Testis (tissue), 2 donors: ENCODE measurements at regions not wholly inside any gene's neighbourhood (a gene's known extent, or its start where the extent isn't known, plus 50 kb on each side); places are given as distances from the start of the nearest gene placed in this dataset.

Source experiments
- DNase-seq: peaks from one replicate; pipeline ENCODE4 v3.0.0-alpha.2; 2019
- H3K27ac ChIP-seq, 2 donors: fragments of 200-600 bp; sonication (generic); one replicate each; pipeline ENCODE4 v1.5.1; 2019
- H3K27me3 ChIP-seq: fragments of 200-600 bp; sonication (generic); one replicate; pipeline ENCODE4 v1.5.1; 2019
- H3K36me3 ChIP-seq: fragments of 200-600 bp; sonication (generic); one replicate; pipeline ENCODE4 v1.5.1; 2017; ENCODE audit warnings: low read depth; ENCODE audit errors: missing control alignments
- H3K4me1 ChIP-seq: fragments of 200-600 bp; sonication (generic); one replicate; pipeline ENCODE4 v1.5.1; 2019
- H3K4me3 ChIP-seq, 2 donors: fragments of 200-600 bp; sonication (generic); one replicate each; pipeline ENCODE4 v1.5.1; 2017 to 2019
- H3K9me3 ChIP-seq: fragments of 200-600 bp; sonication (generic); one replicate; pipeline ENCODE4 v1.5.1; 2017
- POLR2A ChIP-seq: fragments of 450-650 bp; IDR thresholded peaks from one replicate; pipeline ENCODE4 v1.6.1; 2017; ENCODE audit warnings: antibody characterized with exemption, mild to moderate bottlenecking, moderate library complexity
- WGBS, 2 donors: methylation state at CpG; one replicate each; pipeline ENCODE4 v1.1.5; 2018; 5-methylcytosine and 5-hydroxymethylcytosine counted together
- intact Hi-C: fragments of 100-400 bp; cut with DNase I; formaldehyde crosslinking; loops from one replicate; pipeline ENCODE4 v1.15.1; 2023; ENCODE audit warnings: low total_unique reads
- TF ChIP-seq, protein P1 (sequence below), 3 experiments: fragments of 450-650 bp in 2 of 3; fragments of 200-600 bp in 1 of 3; sonication (generic) in 1 of 3; IDR thresholded peaks; one replicate each; pipeline ENCODE4 v1.5.1; 2016 to 2019; ENCODE audit warnings: antibody characterized with exemption in 3 of 3, mild to moderate bottlenecking in 2 of 3, moderate library complexity in 1 of 3

DNA sequence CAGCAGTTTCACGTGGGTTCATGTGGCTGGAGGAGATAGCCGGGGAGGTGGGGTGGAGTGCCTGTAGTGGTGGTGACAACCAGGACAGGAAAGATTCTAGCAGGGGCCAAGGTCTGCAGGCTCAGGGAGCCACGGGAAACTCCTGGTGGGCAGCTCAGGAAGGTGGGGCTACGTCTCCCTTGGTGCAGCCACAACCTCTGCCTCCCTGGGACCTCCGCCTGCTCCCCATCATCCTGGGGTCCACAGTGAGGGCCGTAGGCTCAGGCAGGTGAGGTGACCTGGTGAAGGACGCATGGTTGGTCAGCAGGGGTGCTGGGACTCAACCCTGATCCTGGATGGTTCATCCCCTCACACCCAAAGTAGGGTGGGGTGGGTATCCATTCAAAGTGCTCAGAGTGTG lies 524.1 kb downstream of the TBC1D22A start:
- H3K36me3 ChIP-seq = no peaks in the 10 kb centered on the region
- 61 to 83% methylated on average over 4 to 7 of the region's 7 CpGs for WGBS, 2 donors
- H3K27me3 ChIP-seq = no peaks in the 10 kb centered on the region
- H3K4me3 ChIP-seq = no peak overlapping the region
- no peaks in the 10 kb centered on the region for H3K9me3 ChIP-seq
- intact Hi-C loops = no loop called here
- H3K27ac ChIP-seq = no peak overlapping the region
- no peak for DNase-seq
- no peaks in the 10 kb centered on the region for H3K4me1 ChIP-seq
- TF ChIP-seq, protein P1, sequence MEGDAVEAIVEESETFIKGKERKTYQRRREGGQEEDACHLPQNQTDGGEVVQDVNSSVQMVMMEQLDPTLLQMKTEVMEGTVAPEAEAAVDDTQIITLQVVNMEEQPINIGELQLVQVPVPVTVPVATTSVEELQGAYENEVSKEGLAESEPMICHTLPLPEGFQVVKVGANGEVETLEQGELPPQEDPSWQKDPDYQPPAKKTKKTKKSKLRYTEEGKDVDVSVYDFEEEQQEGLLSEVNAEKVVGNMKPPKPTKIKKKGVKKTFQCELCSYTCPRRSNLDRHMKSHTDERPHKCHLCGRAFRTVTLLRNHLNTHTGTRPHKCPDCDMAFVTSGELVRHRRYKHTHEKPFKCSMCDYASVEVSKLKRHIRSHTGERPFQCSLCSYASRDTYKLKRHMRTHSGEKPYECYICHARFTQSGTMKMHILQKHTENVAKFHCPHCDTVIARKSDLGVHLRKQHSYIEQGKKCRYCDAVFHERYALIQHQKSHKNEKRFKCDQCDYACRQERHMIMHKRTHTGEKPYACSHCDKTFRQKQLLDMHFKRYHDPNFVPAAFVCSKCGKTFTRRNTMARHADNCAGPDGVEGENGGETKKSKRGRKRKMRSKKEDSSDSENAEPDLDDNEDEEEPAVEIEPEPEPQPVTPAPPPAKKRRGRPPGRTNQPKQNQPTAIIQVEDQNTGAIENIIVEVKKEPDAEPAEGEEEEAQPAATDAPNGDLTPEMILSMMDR (IDR thresholded peaks at IDR 0.05) = no peak
- TF ChIP-seq POLR2A = no peak

DNA sequence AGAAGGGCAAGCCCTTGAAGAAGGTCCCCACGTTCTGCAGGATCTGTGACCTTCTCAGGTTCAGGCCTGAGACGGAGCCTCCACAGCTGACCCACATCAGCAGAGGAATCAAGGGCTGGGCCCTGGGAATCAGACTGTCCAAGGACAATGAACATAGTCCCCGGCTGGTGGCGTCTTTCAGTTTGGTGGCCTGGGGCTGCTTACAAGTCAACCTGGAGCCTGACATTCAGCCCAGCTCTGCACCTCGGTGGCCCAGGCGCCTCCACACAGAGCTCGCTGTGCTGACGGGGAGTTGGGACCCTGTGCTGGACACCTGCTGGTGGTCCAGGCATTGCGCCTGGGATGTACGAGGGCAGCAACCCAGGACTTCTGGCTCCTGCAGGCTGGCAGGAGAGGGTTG lies 523.5 kb downstream of the TBC1D22A start:
- intact Hi-C loops = no loop called here
- H3K27me3 ChIP-seq = no peaks in the 10 kb centered on the region
- WGBS, 2 donors = 93 to 99% methylated on average over 9 to 10 of the region's 10 CpGs
- no peak overlapping the region for H3K27ac ChIP-seq
- H3K4me3 ChIP-seq = no peak overlapping the region
- TF ChIP-seq POLR2A = no peak
- TF ChIP-seq, protein P1 (IDR thresholded peaks at IDR 0.05) = no peak
- no peaks in the 10 kb centered on the region for H3K4me1 ChIP-seq
- DNase-seq = no peak
- no peaks in the 10 kb centered on the region for H3K36me3 ChIP-seq
- H3K9me3 ChIP-seq = no peaks in the 10 kb centered on the region

DNA sequence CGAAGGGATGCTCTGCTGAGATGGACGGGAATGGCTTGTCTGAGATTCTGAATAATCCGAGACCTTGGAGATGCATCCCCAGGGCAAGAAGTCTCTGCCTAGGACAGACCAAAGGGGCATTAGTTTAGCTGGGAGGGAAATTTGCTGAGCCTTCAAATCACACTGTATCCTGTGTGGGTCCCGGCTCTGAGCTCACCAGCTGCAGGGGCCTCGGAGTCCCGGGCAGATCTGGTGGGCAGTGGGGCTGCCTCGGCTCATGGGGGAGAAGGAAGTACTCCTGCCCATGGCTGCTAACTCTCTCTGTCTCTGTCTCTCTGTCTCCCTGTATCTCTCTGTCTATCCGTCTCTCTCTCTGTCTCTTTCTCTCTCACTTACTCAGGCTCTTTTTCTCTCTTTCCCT lies 522.4 kb downstream of the TBC1D22A start:
- TF ChIP-seq POLR2A = no peak
- TF ChIP-seq, protein P1 (IDR thresholded peaks at IDR 0.05) = no peak
- WGBS, 2 donors = 78 to 89% methylated on average over 8 of the region's 8 CpGs
- intact Hi-C loops = no loop called here

DNA sequence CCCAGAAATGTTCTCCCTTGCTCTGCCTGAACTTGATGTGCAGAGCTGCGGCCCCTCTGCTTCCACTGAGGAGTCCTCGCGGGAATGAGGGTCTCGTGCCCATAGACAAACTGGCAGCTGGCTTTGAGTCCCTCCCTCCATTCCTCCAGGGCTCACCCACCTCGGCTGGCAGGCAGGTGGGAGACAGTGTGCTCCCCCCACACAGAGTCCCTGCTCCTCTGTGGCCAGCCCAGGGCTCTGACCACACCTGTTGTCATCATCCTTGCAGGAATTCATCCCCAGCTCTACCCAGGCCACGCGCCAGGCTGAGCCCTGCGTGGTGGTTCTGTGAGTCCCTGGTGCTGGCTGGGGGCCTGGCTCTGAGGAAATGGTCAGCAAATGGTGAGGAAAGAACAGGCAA lies 521.9 kb downstream of the TBC1D22A start:
- no peak for DNase-seq
- intact Hi-C loops = no loop called here
- WGBS, 2 donors = 85 to 89% methylated on average over 3 to 8 of the region's 8 CpGs
- Histone ChIP-seq H3K36me3 (no peaks in the 10 kb centered on the region), H3K4me1 (peaks cover under 1% of the 10 kb centered on the region), H3K9me3 (no peaks in the 10 kb centered on the region), H3K4me3 (no peak overlapping the region), H3K27ac (no peak overlapping the region), H3K27me3 (no peaks in the 10 kb centered on the region)
- TF ChIP-seq, protein P1 (IDR thresholded peaks at IDR 0.05) = no peak
- no peak for TF ChIP-seq POLR2A

More for the DNA sequence above, 522.4 kb downstream of the TBC1D22A start:
- Histone ChIP-seq H3K27me3 (no peaks in the 10 kb centered on the region), H3K36me3 (no peaks in the 10 kb centered on the region), H3K4me1 (no peaks in the 10 kb centered on the region), H3K27ac (no peak overlapping the region), H3K4me3 (no peak overlapping the region), H3K9me3 (no peaks in the 10 kb centered on the region)
- no peak for DNase-seq

DNA sequence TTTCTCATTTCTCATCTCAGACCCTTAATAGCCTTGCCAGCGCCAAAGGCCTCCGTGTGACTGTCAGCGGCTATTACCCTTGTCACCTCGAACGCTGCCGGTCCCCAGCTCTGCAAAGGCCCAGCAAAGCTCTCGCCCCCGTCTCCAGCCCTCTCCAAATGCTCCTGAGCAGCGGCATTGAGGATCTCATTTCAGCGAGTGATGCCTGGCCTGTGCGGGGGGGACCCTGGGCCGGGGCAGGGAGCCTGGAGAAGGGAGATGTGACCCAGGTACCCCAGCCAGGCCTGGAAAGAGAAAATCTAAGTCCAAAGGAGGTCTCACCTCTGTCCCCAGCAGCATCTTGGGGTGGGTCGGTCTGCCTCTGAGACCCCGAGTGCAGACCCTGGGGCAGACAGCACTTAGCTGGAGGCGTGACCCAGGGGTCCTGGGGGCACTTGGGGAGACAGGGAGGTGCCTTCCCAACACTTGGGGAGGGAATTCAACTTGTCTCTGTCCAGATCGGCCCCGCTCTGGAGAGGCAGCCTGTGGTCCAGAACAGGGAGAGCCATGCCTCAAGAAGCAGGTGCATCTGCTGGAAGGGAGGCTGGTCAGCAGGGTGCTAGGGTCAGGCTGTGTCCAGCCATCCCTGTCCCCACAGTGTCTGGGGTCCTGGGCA lies 521.3 kb downstream of the TBC1D22A start:
- 90 to 91% methylated on average over 14 to 17 of the region's 17 CpGs for whole genome bisulfite sequencing, 2 donors
- Histone ChIP-seq H3K4me1 (peaks cover 7% of the 10 kb centered on the region), H3K36me3 (no peaks in the 10 kb centered on the region), H3K9me3 (no peaks in the 10 kb centered on the region), H3K27ac (no peak overlapping the region), H3K27me3 (no peaks in the 10 kb centered on the region), H3K4me3 (no peak overlapping the region)
- no peak for TF ChIP-seq POLR2A
- TF ChIP-seq, protein P1 (IDR thresholded peaks at IDR 0.05) = no peak
- intact Hi-C loops = no loop called here
- no peak for DNase-seq
